ENCODE measurements at regions not wholly inside any gene's neighbourhood (a gene's known extent, or its start where the extent isn't known, plus 50 kb on each side); places are given as distances from the start of the nearest gene placed in this dataset.

GRCh38 chr15:87639305-87640011 lies 617.1 kb downstream of the NTRK3 start:
- no peaks in the 10 kb centered on the region for H3K36me3 Mint-ChIP-seq (ENCODE audit: insufficient read depth, unreplicated experiment)
- POLR2A ChIA-PET: no interaction called here
- no peaks in the 10 kb centered on the region for H3K27me3 Mint-ChIP-seq (ENCODE audit: insufficient read depth, unreplicated experiment)
- no peak for TF ChIP-seq CTCF (IDR thresholded peaks at IDR 0.05; ENCODE audit: unreplicated experiment)
- CTCF ChIA-PET: interaction anchor here (0.7 kb wide), 1 partner anchor 29 kb away, joined by 3 read pairs; no protein-coding TSS in a partner anchor
- intact Hi-C loops (cut with micrococcal nuclease): no loop called here
- no peaks in the 10 kb centered on the region for H3K9me3 Mint-ChIP-seq (ENCODE audit: unreplicated experiment)
- H3K27ac Mint-ChIP-seq (ENCODE audit: low read depth, unreplicated experiment): no peak overlapping the region
- no peak overlapping the region for H3K4me3 Mint-ChIP-seq (ENCODE audit: unreplicated experiment)
- no TSS peak for BruUV-seq (replicated peaks)
- no peaks in the 10 kb centered on the region for H3K4me1 Mint-ChIP-seq (ENCODE audit: insufficient read depth, unreplicated experiment)
- DNase-seq (ENCODE audit: unreplicated experiment): no peak

- H3K27ac Mint-ChIP-seq (ENCODE audit: low read depth, unreplicated experiment): no peak overlapping the region
- no peak overlapping the region for H3K4me3 Mint-ChIP-seq (ENCODE audit: unreplicated experiment)
- ChIA-PET CTCF (no interaction called here), POLR2A (no interaction called here)
- intact Hi-C loops (cut with micrococcal nuclease): no loop called here
- BruUV-seq (replicated peaks): no TSS peak
- no peaks in the 10 kb centered on the region for H3K27me3 Mint-ChIP-seq (ENCODE audit: insufficient read depth, unreplicated experiment)
- no peaks in the 10 kb centered on the region for H3K4me1 Mint-ChIP-seq (ENCODE audit: insufficient read depth, unreplicated experiment)
- no peaks in the 10 kb centered on the region for H3K9me3 Mint-ChIP-seq (ENCODE audit: unreplicated experiment)
- H3K36me3 Mint-ChIP-seq (ENCODE audit: insufficient read depth, unreplicated experiment): no peaks in the 10 kb centered on the region
- no peak for DNase-seq (ENCODE audit: unreplicated experiment)
- TF ChIP-seq CTCF (IDR thresholded peaks at IDR 0.05; ENCODE audit: unreplicated experiment): no peak
Measured at GRCh38 chr15:87638554-87639083, 617.9 kb downstream of the NTRK3 start.

- POLR2A ChIA-PET: interaction anchor here (0.7 kb wide), 1 partner anchor 15 kb away, joined by 3 read pairs; no protein-coding TSS in a partner anchor
- CTCF ChIA-PET: interaction anchor here (1.2 kb wide), 1 partner anchor 21 kb away, joined by 4 read pairs; no protein-coding TSS in a partner anchor
- H3K4me3 Mint-ChIP-seq (ENCODE audit: unreplicated experiment): no peak overlapping the region
- no peak overlapping the region for H3K27ac Mint-ChIP-seq (ENCODE audit: low read depth, unreplicated experiment)
- H3K4me1 Mint-ChIP-seq (ENCODE audit: insufficient read depth, unreplicated experiment): no peaks in the 10 kb centered on the region
- H3K9me3 Mint-ChIP-seq (ENCODE audit: unreplicated experiment): no peaks in the 10 kb centered on the region
- no peaks in the 10 kb centered on the region for H3K27me3 Mint-ChIP-seq (ENCODE audit: insufficient read depth, unreplicated experiment)
- no peak for TF ChIP-seq CTCF (IDR thresholded peaks at IDR 0.05; ENCODE audit: unreplicated experiment)
- intact Hi-C loops (cut with micrococcal nuclease): no loop called here
- no peaks in the 10 kb centered on the region for H3K36me3 Mint-ChIP-seq (ENCODE audit: insufficient read depth, unreplicated experiment)
- DNase-seq (ENCODE audit: unreplicated experiment): no peak
- no TSS peak for BruUV-seq (replicated peaks)
Measured at GRCh38 chr15:87634361-87634760, 622.2 kb downstream of the NTRK3 start.

GRCh38 chr15:87633525-87633924 lies 623.0 kb downstream of the NTRK3 start:
- intact Hi-C loops (cut with micrococcal nuclease): no loop called here
- no peaks in the 10 kb centered on the region for H3K9me3 Mint-ChIP-seq (ENCODE audit: unreplicated experiment)
- DNase-seq (ENCODE audit: unreplicated experiment): no peak
- H3K36me3 Mint-ChIP-seq (ENCODE audit: insufficient read depth, unreplicated experiment): no peaks in the 10 kb centered on the region
- ChIA-PET CTCF (interaction anchor here (1.2 kb wide), 1 partner anchor 22 kb away, joined by 4 read pairs; no protein-coding TSS in a partner anchor), POLR2A (no interaction called here)
- H3K4me3 Mint-ChIP-seq (ENCODE audit: unreplicated experiment): no peak overlapping the region
- no peaks in the 10 kb centered on the region for H3K4me1 Mint-ChIP-seq (ENCODE audit: insufficient read depth, unreplicated experiment)
- H3K27ac Mint-ChIP-seq (ENCODE audit: low read depth, unreplicated experiment): no peak overlapping the region
- H3K27me3 Mint-ChIP-seq (ENCODE audit: insufficient read depth, unreplicated experiment): no peaks in the 10 kb centered on the region
- no peak for TF ChIP-seq CTCF (IDR thresholded peaks at IDR 0.05; ENCODE audit: unreplicated experiment)
- no TSS peak for BruUV-seq (replicated peaks)

All from MCF 10A (cell line).